ENCODE measurements at regions not wholly inside any gene's neighbourhood (a gene's known extent, or its start where the extent isn't known, plus 50 kb on each side); places are given as distances from the start of the nearest gene placed in this dataset.

GRCh38 chr6:87826424-87826823 is 124.4 kb upstream of the AKIRIN2 start:
- intact Hi-C loops (cut with DNase I, micrococcal nuclease) = no loop called here
- Histone ChIP-seq H3K4me3 (no peak overlapping the region), H3K36me3 (ENCODE audit: low read depth) (no peaks in the 10 kb centered on the region), H3K9me3 (no peaks in the 10 kb centered on the region), H3K4me1 (ENCODE audit: low read depth) (peaks cover 8% of the 10 kb centered on the region)
- no peak for DNase-seq
- no peak for TF ChIP-seq CTCF (IDR thresholded peaks at IDR 0.05)
- no peak for ATAC-seq

DNA sequence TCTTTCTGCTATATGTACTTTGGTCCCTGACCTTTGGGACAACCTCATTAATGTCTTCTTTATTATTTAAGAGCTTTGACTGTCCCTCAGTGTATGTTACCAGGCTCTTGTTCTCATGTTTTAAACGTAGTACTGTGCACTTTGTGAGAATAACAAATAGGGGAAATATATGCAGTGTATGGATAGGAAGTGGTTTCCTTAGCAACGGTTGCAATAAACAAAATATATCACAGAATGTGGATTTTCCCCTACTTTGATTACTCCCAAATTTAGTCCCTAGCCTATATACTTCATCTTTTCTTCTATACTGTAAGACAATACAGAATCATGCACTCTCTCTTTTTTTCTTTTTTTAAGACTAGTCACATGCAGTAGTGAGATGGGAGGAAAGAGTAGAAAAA is 123.8 kb upstream of the AKIRIN2 start:
- DNase-seq (no peak), ATAC-seq (peak; percentile 51)
- no peaks in the 10 kb centered on the region for H3K36me3 ChIP-seq (ENCODE audit: low read depth)
- TF ChIP-seq CTCF (IDR thresholded peaks at IDR 0.05) = no peak
- H3K9me3 ChIP-seq = no peaks in the 10 kb centered on the region
- no peak overlapping the region for H3K4me3 ChIP-seq
- intact Hi-C loops (cut with DNase I, micrococcal nuclease) = no loop called here
- H3K4me1 ChIP-seq (ENCODE audit: low read depth) = peaks cover 5% of the 10 kb centered on the region

DNA sequence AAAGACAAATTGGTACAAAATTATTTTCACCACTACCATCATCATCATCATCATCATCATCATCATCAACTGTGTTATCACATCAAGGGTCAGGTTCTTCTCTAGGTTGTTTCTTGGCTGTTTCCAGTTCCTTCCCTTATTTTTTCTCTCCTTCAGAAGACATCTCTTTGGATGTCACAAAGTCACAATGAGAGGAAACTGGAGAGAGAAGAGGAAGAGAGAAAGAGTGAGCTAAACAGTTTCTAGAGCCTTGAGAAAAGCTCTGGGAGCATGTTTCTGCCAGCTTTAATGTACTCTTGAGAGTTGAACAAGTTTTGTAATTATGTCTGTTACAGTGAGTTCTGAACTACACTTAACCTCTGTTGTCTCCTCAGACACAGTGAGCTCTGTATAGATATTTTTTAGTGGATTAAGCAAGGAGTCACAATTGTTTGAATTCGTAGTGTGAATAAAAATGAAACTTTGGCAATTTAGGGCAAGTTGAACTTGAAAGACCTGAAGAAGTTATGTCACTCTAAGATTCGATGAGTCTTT is 123.0 kb upstream of the AKIRIN2 start:
- Histone ChIP-seq H3K9me3 (no peaks in the 10 kb centered on the region), H3K36me3 (ENCODE audit: low read depth) (no peaks in the 10 kb centered on the region), H3K4me3 (no peak overlapping the region), H3K4me1 (ENCODE audit: low read depth) (peaks cover 2% of the 10 kb centered on the region)
- DNase-seq (no peak), ATAC-seq (peak; percentile 29)
- TF ChIP-seq CTCF (IDR thresholded peaks at IDR 0.05) = no peak
- intact Hi-C loops (cut with DNase I, micrococcal nuclease) = no loop called here

DNA sequence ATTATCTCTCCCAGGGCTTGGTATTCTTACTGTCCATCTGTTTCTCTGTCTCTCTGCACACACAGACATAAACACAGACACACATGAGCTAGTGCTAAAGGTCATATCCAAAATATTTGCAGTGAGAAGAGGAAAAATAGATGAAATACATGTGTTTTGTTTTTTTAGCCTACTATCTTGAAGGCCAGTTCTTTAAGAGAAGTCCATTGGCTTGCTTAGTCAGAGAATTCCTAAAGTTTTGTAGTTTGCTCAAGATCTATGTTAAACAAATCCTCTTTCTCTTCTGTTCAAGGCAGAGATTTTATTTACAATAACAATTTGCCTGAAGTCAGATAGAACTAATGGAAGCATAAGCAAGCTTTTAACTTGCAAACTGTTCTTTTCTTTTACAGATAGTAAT is 120.0 kb upstream of the AKIRIN2 start:
- Histone ChIP-seq H3K4me1 (ENCODE audit: low read depth) (peaks cover 2% of the 10 kb centered on the region), H3K9me3 (no peaks in the 10 kb centered on the region), H3K36me3 (ENCODE audit: low read depth) (no peaks in the 10 kb centered on the region), H3K4me3 (no peak overlapping the region)
- no peak for TF ChIP-seq CTCF (IDR thresholded peaks at IDR 0.05)
- DNase-seq (no peak), ATAC-seq (no peak)
- intact Hi-C loops (cut with DNase I, micrococcal nuclease) = no loop called here

DNA sequence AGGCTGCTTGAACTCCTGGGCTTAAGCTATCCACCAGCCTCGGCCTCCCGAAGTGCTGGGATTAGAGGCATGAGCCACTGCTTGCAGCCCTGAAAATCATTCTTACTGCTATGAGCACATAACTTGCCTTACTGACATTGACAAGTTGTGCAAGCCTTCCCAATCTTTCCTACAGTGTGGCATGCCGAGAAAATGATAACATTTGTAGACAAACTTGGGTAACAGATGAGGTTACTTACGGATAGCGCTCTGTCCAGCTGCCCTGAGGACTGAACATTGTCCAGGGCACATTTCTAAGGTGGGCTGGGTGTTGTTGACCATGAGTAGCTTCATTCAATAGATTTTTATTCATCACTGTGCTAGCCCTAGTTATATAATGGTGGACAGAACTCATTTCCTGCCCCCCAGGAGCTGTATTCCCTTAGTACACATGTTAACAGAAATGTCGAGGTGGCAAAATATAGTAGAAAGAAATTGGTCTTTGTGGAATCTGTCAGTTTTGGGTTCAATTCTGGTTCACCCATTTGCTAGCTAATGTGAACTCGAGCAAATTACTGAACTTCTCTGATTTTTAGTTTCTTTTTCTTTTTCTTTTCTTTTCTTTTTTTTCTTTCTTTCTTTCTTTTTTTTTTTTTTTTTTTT is 118.4 kb upstream of the AKIRIN2 start:
- H3K4me3 ChIP-seq = no peak overlapping the region
- H3K9me3 ChIP-seq = no peaks in the 10 kb centered on the region
- no peak for TF ChIP-seq CTCF (IDR thresholded peaks at IDR 0.05)
- intact Hi-C loops (cut with DNase I, micrococcal nuclease) = no loop called here
- ATAC-seq (no peak), DNase-seq (no peak)
- no peaks in the 10 kb centered on the region for H3K36me3 ChIP-seq (ENCODE audit: low read depth)
- H3K4me1 ChIP-seq (ENCODE audit: low read depth) = no peaks in the 10 kb centered on the region

GRCh38 chr6:87817183-87817582 is 115.2 kb upstream of the AKIRIN2 start:
- no peaks in the 10 kb centered on the region for H3K36me3 ChIP-seq (ENCODE audit: low read depth)
- TF ChIP-seq CTCF (IDR thresholded peaks at IDR 0.05) = no peak
- intact Hi-C loops (cut with DNase I, micrococcal nuclease) = no loop called here
- no peaks in the 10 kb centered on the region for H3K4me1 ChIP-seq (ENCODE audit: low read depth)
- DNase-seq (no peak), ATAC-seq (no peak)
- no peaks in the 10 kb centered on the region for H3K9me3 ChIP-seq
- no peak overlapping the region for H3K4me3 ChIP-seq

All from mucosa of descending colon (tissue), 3 donors.